ENCODE measurements at regions not wholly inside any gene's neighbourhood (a gene's known extent, or its start where the extent isn't known, plus 50 kb on each side); places are given as distances from the start of the nearest gene placed in this dataset.

DNA sequence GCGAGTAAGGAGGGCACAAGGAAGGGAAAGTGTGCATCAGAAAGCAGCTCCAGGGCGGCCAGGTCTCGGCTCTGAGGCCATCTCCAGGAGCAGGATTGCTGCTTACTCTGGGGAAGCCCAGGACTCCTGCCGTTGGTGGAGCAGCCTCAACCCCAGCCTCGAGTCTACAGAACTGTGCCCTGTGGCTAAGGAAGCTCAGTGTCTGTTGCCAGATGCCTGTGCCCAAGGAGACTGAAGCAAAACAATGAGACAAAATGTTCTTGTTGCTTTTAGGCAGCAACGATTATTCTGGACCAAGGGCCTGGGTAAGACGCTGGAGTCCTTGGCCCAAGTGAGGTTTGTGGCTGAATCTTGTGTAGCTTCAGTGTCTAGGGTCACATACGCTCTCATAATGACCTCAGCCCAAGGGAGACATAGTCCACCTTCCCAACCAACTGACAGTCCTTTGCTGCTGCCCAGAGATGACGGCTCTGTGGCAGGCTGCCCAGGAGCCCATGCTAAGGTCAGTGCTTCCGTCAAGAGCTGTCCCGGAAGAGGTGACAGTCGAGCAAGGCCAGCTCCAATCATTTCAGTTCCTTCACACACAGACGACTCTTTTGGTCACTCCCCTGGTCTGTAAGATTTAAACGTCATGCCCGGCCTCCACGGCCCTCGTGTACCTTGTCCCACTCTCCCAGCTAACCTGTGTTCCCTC is 223.8 kb downstream of the TTC32 start:
- Histone ChIP-seq H2BK20ac (ENCODE audit: low read depth, low read length, poor library complexity, severe bottlenecking) (no peak overlapping the region), H3K56ac (ENCODE audit: insufficient read length, low read depth, low read length) (no peak overlapping the region), H3K9ac (ENCODE audit: extremely low read depth, insufficient read length, low read length) (no peak overlapping the region), H3K4me2 (ENCODE audit: insufficient read depth, insufficient read length, low read length) (no peak overlapping the region), H3T11ph (ENCODE audit: low read length) (no peak overlapping the region), H3K18ac (ENCODE audit: insufficient read length, low read depth, low read length) (no peak overlapping the region), H3K23me2 (ENCODE audit: insufficient read length, low read depth, low read length, poor library complexity, severe bottlenecking) (no peaks in the 10 kb centered on the region), H2BK15ac (ENCODE audit: low read depth, low read length) (no peak overlapping the region), H3K79me1 (ENCODE audit: insufficient read depth, low read depth, low read length, poor library complexity, severe bottlenecking) (no peaks in the 10 kb centered on the region), H4K91ac (ENCODE audit: insufficient read length, low read depth, low read length) (no peak overlapping the region), H3K9me3 (ENCODE audit: control insufficient read depth, low read depth, low read length) (no peaks in the 10 kb centered on the region), H3K23ac (ENCODE audit: insufficient read length, low read depth, low read length) (no peak overlapping the region), H2AK5ac (ENCODE audit: insufficient read length, low read length) (no peak overlapping the region), H2BK12ac (ENCODE audit: insufficient read length, low read depth, low read length) (no peak overlapping the region), H4K8ac (replicated peaks; ENCODE audit: insufficient read length, low read depth, low read length) (no peak overlapping the region), H3K27me3 (ENCODE audit: insufficient read depth, low read length) (no peaks in the 10 kb centered on the region), H2BK120ac (ENCODE audit: low read depth, low read length, poor library complexity, severe bottlenecking) (no peak overlapping the region), H4K20me1 (ENCODE audit: control insufficient read depth, insufficient read depth, insufficient read length) (no peaks in the 10 kb centered on the region), H3K14ac (ENCODE audit: insufficient read depth, low read length) (no peak overlapping the region), H2AFZ (ENCODE audit: low read length) (no peak overlapping the region), H4K5ac (ENCODE audit: insufficient read length, low read depth, low read length) (no peak overlapping the region), H3K27ac (ENCODE audit: insufficient read length, low read depth, low read length) (no peak overlapping the region), H3K4me1 (ENCODE audit: insufficient read depth, low read length) (no peaks in the 10 kb centered on the region; the same call in 1 of the 2 replicates), H2BK5ac (ENCODE audit: insufficient read length, low read length) (no peak overlapping the region), H3K4ac (ENCODE audit: low read depth, low read length) (no peak overlapping the region), H3K79me2 (ENCODE audit: insufficient read depth, low read length) (no peaks in the 10 kb centered on the region)
- DNase-seq: no peak
- Mint-ChIP-seq H3K4me3 (no peak overlapping the region), H3K27ac (no peak overlapping the region), H3K36me3 (ENCODE audit: insufficient read depth in 1 of 3, low read depth in 3 of 3) (no peaks in the 10 kb centered on the region), H3K9me3 (no peaks in the 10 kb centered on the region), H3K4me1 (no peaks in the 10 kb centered on the region), H3K27me3 (ENCODE audit: low read depth) (peaks cover 2% of the 10 kb centered on the region; the same call in 1 of the 2 replicates)
- TF ChIP-seq, protein P1, sequence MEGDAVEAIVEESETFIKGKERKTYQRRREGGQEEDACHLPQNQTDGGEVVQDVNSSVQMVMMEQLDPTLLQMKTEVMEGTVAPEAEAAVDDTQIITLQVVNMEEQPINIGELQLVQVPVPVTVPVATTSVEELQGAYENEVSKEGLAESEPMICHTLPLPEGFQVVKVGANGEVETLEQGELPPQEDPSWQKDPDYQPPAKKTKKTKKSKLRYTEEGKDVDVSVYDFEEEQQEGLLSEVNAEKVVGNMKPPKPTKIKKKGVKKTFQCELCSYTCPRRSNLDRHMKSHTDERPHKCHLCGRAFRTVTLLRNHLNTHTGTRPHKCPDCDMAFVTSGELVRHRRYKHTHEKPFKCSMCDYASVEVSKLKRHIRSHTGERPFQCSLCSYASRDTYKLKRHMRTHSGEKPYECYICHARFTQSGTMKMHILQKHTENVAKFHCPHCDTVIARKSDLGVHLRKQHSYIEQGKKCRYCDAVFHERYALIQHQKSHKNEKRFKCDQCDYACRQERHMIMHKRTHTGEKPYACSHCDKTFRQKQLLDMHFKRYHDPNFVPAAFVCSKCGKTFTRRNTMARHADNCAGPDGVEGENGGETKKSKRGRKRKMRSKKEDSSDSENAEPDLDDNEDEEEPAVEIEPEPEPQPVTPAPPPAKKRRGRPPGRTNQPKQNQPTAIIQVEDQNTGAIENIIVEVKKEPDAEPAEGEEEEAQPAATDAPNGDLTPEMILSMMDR (conservative IDR thresholded peaks at IDR 0.05): no peak
- no CpG with 5 or more reads among the region's 17 CpGs for WGBS (ENCODE audit: extremely low coverage, insufficient read length, low lambda C conversion rate)

All from H9 (cell line).